HepG2 (cell line): ENCODE measurements at regions not wholly inside any gene's neighbourhood (a gene's known extent, or its start where the extent isn't known, plus 50 kb on each side); places are given as distances from the start of the nearest gene placed in this dataset.

ENCODE experiments used
- ATAC-seq: fragments of 200-7000 bp; cut with Tn5 transposase; 3 replicates; pipeline ENCODE4 v1.9.1; 2020; ENCODE audit warnings: mild to moderate bottlenecking, moderate library complexity
- BruUV-seq: library from RNA; stranded (reverse); fragments of 400-500 nt; replicated peaks from 2 replicates; lab custom pipeline; 2021; lab: Mats Ljungman, UMichigan
- CTCF ChIA-PET: fragments of 300-600 bp; formaldehyde crosslinking; extraction: SDS; loops from one replicate; lab custom pipeline; 2021; ENCODE audit warnings: low total read pairs, inconsistent platforms, low intra/inter-chr PET ratio; lab: Yijun Ruan, JAX
- POLR2A ChIA-PET: fragments of 350-600 bp; sonication (Branson Sonifier 250); formaldehyde crosslinking; loops from one replicate; lab custom pipeline; 2020; ENCODE audit warnings: antibody characterized with exemption, inconsistent platforms; lab: Yijun Ruan, JAX
- DNase-seq: peaks from one replicate; pipeline ENCODE4 v3.0.0-alpha.2; 2015; ENCODE audit warnings: low spot score
- FAIRE-seq: peaks from 3 replicates; lab custom pipeline; 2011; peaks lifted over from hg19 to GRCh38; lab: Jason Lieb, UNC
- H2AFZ ChIP-seq: one replicate; pipeline ENCODE4 v1.6.1; 2011; ENCODE audit warnings: low read length, inconsistent platforms
- H3K27ac ChIP-seq: fragments of 300-600 bp; 3 replicates; pipeline ENCODE4 v1.8.0; 2011; ENCODE audit warnings: mixed run types, mild to moderate bottlenecking, mixed read lengths, low read length, inconsistent platforms; ENCODE audit not compliant: insufficient read depth; ENCODE audit errors: extremely low read length
- H3K27me3 ChIP-seq, 2 experiments: fragments of 200-600 bp in 1 of 2; 2 replicates in 1 of 2; 3 replicates in 1 of 2; pipeline versions ENCODE4 v1.6.0 to v1.8.0; 2011; ENCODE audit warnings: low read length in 2 of 2, mild to moderate bottlenecking in 2 of 2, moderate library complexity in 2 of 2, inconsistent platforms in 1 of 2; ENCODE audit not compliant: insufficient read depth in 2 of 2, control insufficient read depth in 1 of 2
- H3K36me3 ChIP-seq, 2 experiments: fragments of 200-600 bp in 1 of 2; replicated peaks in 1 of 2; 2 replicates in 1 of 2; 3 replicates in 1 of 2; pipeline versions ENCODE4 v1.5.1 to v1.8.0; 2011; ENCODE audit warnings: low read length in 2 of 2, inconsistent platforms in 1 of 2; ENCODE audit not compliant: insufficient read depth in 2 of 2, control insufficient read depth in 1 of 2
- H3K4me1 ChIP-seq: 2 replicates; pipeline ENCODE4 v1.5.1; 2012; ENCODE audit warnings: low read length, inconsistent platforms; ENCODE audit not compliant: insufficient read depth
- H3K4me2 ChIP-seq: 2 replicates; pipeline ENCODE4 v1.6.0; 2011; ENCODE audit warnings: low read depth, low read length, inconsistent platforms
- H3K4me3 ChIP-seq, 3 experiments: fragments of 200-600 bp in 1 of 3; sonication (generic), shearing (Covaris generic) in 1 of 3; replicated peaks in 1 of 3; 2 replicates each; pipeline ENCODE4 v1.5.1; 2011 to 2016; ENCODE audit warnings: low read length in 3 of 3, inconsistent platforms in 2 of 3, low read depth in 2 of 3, mild to moderate bottlenecking in 2 of 3, control low read depth in 1 of 3, mixed read lengths in 1 of 3; ENCODE audit not compliant: insufficient read depth in 1 of 3
- H3K79me2 ChIP-seq: one replicate; pipeline ENCODE4 v1.6.1; 2011; ENCODE audit warnings: low read length, inconsistent platforms; ENCODE audit not compliant: insufficient read depth
- H3K9ac ChIP-seq: 2 replicates; pipeline ENCODE4 v1.6.0; 2011; ENCODE audit warnings: mild to moderate bottlenecking, low read depth, low read length, inconsistent platforms; ENCODE audit not compliant: insufficient read depth
- H3K9me3 ChIP-seq: 2 replicates; pipeline ENCODE4 v1.5.1; 2012; ENCODE audit warnings: mild to moderate bottlenecking, low read length
- H4K20me1 ChIP-seq: 2 replicates; pipeline ENCODE4 v1.6.0; 2011; ENCODE audit warnings: inconsistent platforms, mild to moderate bottlenecking, low read length, moderate library complexity; ENCODE audit not compliant: insufficient read depth
- BCLAF1 ChIP-seq: fragments of 450-650 bp; IDR thresholded peaks from 2 replicates; pipeline ENCODE4 v1.6.1; 2017; ENCODE audit warnings: mild to moderate bottlenecking
- MAFF ChIP-seq: IDR thresholded peaks from 2 replicates; pipeline ENCODE4 v1.6.1; 2011; ENCODE audit warnings: low read depth, low read length, improper control_type of control experiment
- NFE2L1 ChIP-seq: sonication (generic); formaldehyde crosslinking; IDR thresholded peaks from 2 replicates; pipeline ENCODE4 v1.4.0; 2020; ENCODE audit warnings: missing genetic modification reagents, mild to moderate bottlenecking, borderline replicate concordance
- RBM22 ChIP-seq: fragments of 200-400 bp; formaldehyde crosslinking; optimal IDR thresholded peaks from 2 replicates; pipeline ENCODE3; 2017; ENCODE audit warnings: mild to moderate bottlenecking, low read length, moderate library complexity
- RNF219 ChIP-seq: sonication (generic); formaldehyde crosslinking; IDR thresholded peaks from 2 replicates; pipeline ENCODE4 v1.5.0; 2020; ENCODE audit warnings: mild to moderate bottlenecking, missing genetic modification reagents
- THAP7 ChIP-seq: sonication (generic); formaldehyde crosslinking; IDR thresholded peaks from 2 replicates; pipeline ENCODE4 v1.8.1; 2023; ENCODE audit warnings: mild to moderate bottlenecking, missing genetic modification reagents
- YEATS4 ChIP-seq: sonication (generic); formaldehyde crosslinking; IDR thresholded peaks from 2 replicates; pipeline ENCODE4 v1.4.0; 2020; ENCODE audit warnings: missing genetic modification reagents, borderline replicate concordance
- WGBS: methylation state at CpG from one replicate; pipeline ENCODE4 v1.1.6; 2017; ENCODE audit warnings: low lambda C conversion rate; 5-methylcytosine and 5-hydroxymethylcytosine counted together
- in situ Hi-C: cut with HindIII; loops from 2 replicates; pipeline ENCODE4 v1.10.0; 2017; ENCODE audit warnings: low pct_unique_long_range_greater_than_20kb; ENCODE audit not compliant: extremely low pct_ligation_motif_present
- intact Hi-C: fragments of 100-400 bp; cut with micrococcal nuclease; formaldehyde crosslinking; loops from one replicate; pipeline ENCODE4 v1.10.0; 2022; ENCODE audit not compliant: unreplicated experiment
- TF ChIP-seq, protein P1 (sequence below): sonication (generic); formaldehyde crosslinking; IDR thresholded peaks from 2 replicates; pipeline ENCODE4 v1.8.0; 2022; ENCODE audit warnings: missing genetic modification reagents, mild to moderate bottlenecking, inconsistent platforms, borderline replicate concordance
- TF ChIP-seq, protein P2 (sequence below), 2 experiments: sonication (generic) in 1 of 2; formaldehyde crosslinking in 1 of 2; IDR thresholded peaks; 2 replicates each; pipeline versions ENCODE4 v1.4.0 to v1.6.1; 2018 to 2020; ENCODE audit warnings: missing genetic modification reagents in 2 of 2, borderline replicate concordance in 1 of 2, low read depth in 1 of 2, mild to moderate bottlenecking in 1 of 2, missing biosample characterization in 1 of 2
- TF ChIP-seq, protein P3 (sequence below): sonication (generic); formaldehyde crosslinking; IDR thresholded peaks from 2 replicates; pipeline ENCODE4 v1.5.1; 2020; ENCODE audit warnings: missing genetic modification reagents, mild to moderate bottlenecking, borderline replicate concordance

DNA sequence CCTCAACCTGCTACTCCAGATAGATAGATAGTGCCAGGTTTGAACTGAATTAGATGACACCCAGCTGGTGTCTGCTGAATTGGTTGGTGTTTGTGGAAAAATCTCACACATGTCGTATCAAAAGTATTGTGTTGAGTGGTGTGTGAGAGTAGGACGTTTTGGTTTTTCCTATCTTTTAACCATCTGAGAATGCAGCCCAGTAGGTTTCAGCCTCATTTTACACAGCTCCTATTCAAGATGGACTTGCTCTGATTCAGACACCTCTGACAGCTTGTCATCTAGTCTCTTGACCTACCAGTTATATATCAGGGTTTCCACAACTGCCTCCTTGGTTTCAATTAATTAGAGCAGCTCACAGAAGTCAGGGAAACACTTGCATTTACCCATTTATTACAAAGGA is 254.4 kb downstream of the KTN1 start:
- Histone ChIP-seq H3K4me3 (no peak overlapping the region), H2AFZ (no peak overlapping the region), H3K9ac (no peak overlapping the region), H3K27ac (no peak overlapping the region), H4K20me1 (no peaks in the 10 kb centered on the region), H3K27me3 (no peaks in the 10 kb centered on the region), H3K4me2 (no peak overlapping the region), H3K36me3 (no peaks in the 10 kb centered on the region), H3K9me3 (no peaks in the 10 kb centered on the region), H3K4me1 (peaks cover 33% of the 10 kb centered on the region), H3K79me2 (no peaks in the 10 kb centered on the region)
- DNase-seq (no peak), FAIRE-seq (no peak), ATAC-seq (no peak)
- ChIA-PET CTCF (no interaction called here), POLR2A (no interaction called here)
- intact Hi-C loops: no loop called here
- TF ChIP-seq, protein P1, sequence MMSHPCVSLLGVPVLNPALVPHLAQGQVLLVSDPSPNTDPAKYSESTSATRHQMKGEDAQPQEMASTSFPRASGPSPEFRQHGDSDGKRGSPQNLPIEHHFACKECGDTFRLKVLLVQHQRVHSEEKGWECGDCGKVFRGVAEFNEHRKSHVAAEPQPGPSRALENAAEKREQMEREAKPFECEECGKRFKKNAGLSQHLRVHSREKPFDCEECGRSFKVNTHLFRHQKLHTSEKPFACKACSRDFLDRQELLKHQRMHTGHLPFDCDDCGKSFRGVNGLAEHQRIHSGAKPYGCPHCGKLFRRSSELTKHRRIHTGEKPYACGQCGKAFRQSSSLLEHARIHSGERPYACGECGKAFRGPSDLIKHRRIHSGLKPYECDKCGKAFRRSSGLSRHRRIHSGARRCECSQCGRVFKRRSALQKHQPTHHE (CRISPR knock-in tag): no peak
- TF ChIP-seq, protein P2, sequence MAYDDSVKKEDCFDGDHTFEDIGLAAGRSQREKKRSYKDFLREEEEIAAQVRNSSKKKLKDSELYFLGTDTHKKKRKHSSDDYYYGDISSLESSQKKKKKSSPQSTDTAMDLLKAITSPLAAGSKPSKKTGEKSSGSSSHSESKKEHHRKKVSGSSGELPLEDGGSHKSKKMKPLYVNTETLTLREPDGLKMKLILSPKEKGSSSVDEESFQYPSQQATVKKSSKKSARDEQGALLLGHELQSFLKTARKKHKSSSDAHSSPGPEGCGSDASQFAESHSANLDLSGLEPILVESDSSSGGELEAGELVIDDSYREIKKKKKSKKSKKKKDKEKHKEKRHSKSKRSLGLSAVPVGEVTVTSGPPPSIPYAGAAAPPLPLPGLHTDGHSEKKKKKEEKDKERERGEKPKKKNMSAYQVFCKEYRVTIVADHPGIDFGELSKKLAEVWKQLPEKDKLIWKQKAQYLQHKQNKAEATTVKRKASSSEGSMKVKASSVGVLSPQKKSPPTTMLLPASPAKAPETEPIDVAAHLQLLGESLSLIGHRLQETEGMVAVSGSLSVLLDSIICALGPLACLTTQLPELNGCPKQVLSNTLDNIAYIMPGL (CRISPR knock-in tag; IDR thresholded peaks at IDR 0.05; ENCODE audit: borderline replicate concordance in 1 of 2, low read depth in 1 of 2): no peak
- TF ChIP-seq YEATS4 (no peak), NFE2L1 (no peak), BCLAF1 (no peak), RBM22 (no peak), THAP7 (CRISPR knock-in tag) (no peak), RNF219 (no peak), MAFF (no peak)
- TF ChIP-seq, protein P3, sequence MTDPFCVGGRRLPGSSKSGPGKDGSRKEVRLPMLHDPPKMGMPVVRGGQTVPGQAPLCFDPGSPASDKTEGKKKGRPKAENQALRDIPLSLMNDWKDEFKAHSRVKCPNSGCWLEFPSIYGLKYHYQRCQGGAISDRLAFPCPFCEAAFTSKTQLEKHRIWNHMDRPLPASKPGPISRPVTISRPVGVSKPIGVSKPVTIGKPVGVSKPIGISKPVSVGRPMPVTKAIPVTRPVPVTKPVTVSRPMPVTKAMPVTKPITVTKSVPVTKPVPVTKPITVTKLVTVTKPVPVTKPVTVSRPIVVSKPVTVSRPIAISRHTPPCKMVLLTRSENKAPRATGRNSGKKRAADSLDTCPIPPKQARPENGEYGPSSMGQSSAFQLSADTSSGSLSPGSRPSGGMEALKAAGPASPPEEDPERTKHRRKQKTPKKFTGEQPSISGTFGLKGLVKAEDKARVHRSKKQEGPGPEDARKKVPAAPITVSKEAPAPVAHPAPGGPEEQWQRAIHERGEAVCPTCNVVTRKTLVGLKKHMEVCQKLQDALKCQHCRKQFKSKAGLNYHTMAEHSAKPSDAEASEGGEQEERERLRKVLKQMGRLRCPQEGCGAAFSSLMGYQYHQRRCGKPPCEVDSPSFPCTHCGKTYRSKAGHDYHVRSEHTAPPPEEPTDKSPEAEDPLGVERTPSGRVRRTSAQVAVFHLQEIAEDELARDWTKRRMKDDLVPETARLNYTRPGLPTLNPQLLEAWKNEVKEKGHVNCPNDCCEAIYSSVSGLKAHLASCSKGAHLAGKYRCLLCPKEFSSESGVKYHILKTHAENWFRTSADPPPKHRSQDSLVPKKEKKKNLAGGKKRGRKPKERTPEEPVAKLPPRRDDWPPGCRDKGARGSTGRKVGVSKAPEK (CRISPR knock-in tag): no peak
- 9% methylated on average over 2 of the region's 2 CpGs for WGBS
- in situ Hi-C loops: no loop called here
- no TSS peak for BruUV-seq
